22Rv1 (cell line): ENCODE measurements at regions not wholly inside any gene's neighbourhood (a gene's known extent, or its start where the extent isn't known, plus 50 kb on each side); places are given as distances from the start of the nearest gene placed in this dataset.

Experiments
- CTCF ChIP-seq: fragments of 450-650 bp; IDR thresholded peaks from 2 replicates; pipeline ENCODE4 v1.5.1; 2017; ENCODE audit warnings: mild to moderate bottlenecking
- ZFX ChIP-seq: fragments of 450-650 bp; IDR thresholded peaks from 2 replicates; pipeline ENCODE4 v1.6.1; 2017; ENCODE audit warnings: antibody characterized with exemption, borderline replicate concordance

DNA sequence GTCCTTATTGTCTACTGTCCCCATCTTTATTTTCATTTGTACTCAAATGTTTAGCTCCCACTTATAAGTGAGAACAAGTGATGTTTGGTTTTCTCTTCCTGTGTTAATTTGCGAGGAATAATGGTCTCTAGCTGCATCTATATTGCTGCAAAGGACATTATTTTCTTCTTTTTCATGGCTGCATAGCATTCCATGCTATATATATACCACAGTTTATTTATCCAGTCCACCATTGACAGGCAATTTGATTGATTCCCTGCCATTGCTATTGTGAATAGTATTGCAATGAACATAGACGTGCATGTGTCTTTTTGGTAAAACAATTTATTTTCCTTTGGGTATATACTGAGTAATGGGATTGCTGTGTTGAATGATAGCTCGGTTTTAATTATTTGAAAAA lies 1545.8 kb upstream of the RAG2 start:
- TF ChIP-seq CTCF (no peak), ZFX (no peak)
